ENCODE measurements at regions not wholly inside any gene's neighbourhood (a gene's known extent, or its start where the extent isn't known, plus 50 kb on each side); places are given as distances from the start of the nearest gene placed in this dataset.

GRCh38 chr3:146803745-146804144, 198.6 kb upstream of the PLSCR5 start:
- 30 to 59% methylated on average over 2 of the region's 2 CpGs for WGBS, 2 donors (ENCODE audit: low coverage in 1 of 2)
- no peaks in the 10 kb centered on the region for H3K36me3 ChIP-seq
- no peaks in the 10 kb centered on the region for H3K9me3 ChIP-seq
- H3K4me3 ChIP-seq, result no peak overlapping the region
- H3K4me1 ChIP-seq, result no peaks in the 10 kb centered on the region
- intact Hi-C loops (cut with DNase I; ENCODE audit: low total_unique reads) (no loop called here), in situ Hi-C loops (cut with MboI; ENCODE audit: low pct_ligation_motif_present in 1 of 4, low pct_unique_long_range_greater_than_20kb in 1 of 4, low sequenced_read_pairs in 3 of 4) (no loop called here)
- no peak overlapping the region for H3K27ac ChIP-seq
- no peak for TF ChIP-seq CTCF (IDR thresholded peaks at IDR 0.05)
- TF ChIP-seq POLR2AphosphoS5 (IDR thresholded peaks at IDR 0.05), result no peak
- no peak for TF ChIP-seq POLR2A (IDR thresholded peaks at IDR 0.05)
- TF ChIP-seq EP300 (IDR thresholded peaks at IDR 0.05; ENCODE audit: low read depth), result no peak
- DNase-seq, result no peak
- H3K27me3 ChIP-seq, result no peaks in the 10 kb centered on the region

GRCh38 chr3:146801492-146801891, 196.3 kb upstream of the PLSCR5 start:
- no peaks in the 10 kb centered on the region for H3K4me1 ChIP-seq
- no peak overlapping the region for H3K4me3 ChIP-seq
- no peak for TF ChIP-seq POLR2A (IDR thresholded peaks at IDR 0.05)
- TF ChIP-seq POLR2AphosphoS5 (IDR thresholded peaks at IDR 0.05), result no peak
- no peak for TF ChIP-seq EP300 (IDR thresholded peaks at IDR 0.05; ENCODE audit: low read depth)
- no peak for TF ChIP-seq CTCF (IDR thresholded peaks at IDR 0.05)
- no peaks in the 10 kb centered on the region for H3K27me3 ChIP-seq
- DNase-seq, result no peak
- no peaks in the 10 kb centered on the region for H3K9me3 ChIP-seq
- H3K27ac ChIP-seq, result no peak overlapping the region
- intact Hi-C loops (cut with DNase I; ENCODE audit: low total_unique reads) (no loop called here), in situ Hi-C loops (cut with MboI; ENCODE audit: low pct_ligation_motif_present in 1 of 4, low pct_unique_long_range_greater_than_20kb in 1 of 4, low sequenced_read_pairs in 3 of 4) (no loop called here)
- H3K36me3 ChIP-seq, result no peaks in the 10 kb centered on the region
- 6 to 35% methylated on average over 2 of the region's 2 CpGs for WGBS, 2 donors (ENCODE audit: low coverage in 1 of 2)

GRCh38 chr3:146800484-146800883, 195.3 kb upstream of the PLSCR5 start:
- WGBS, 2 donors (ENCODE audit: low coverage in 1 of 2), result 60 to 69% methylated on average over 2 of the region's 2 CpGs
- in situ Hi-C loops (cut with MboI; ENCODE audit: low pct_ligation_motif_present in 1 of 4, low pct_unique_long_range_greater_than_20kb in 1 of 4, low sequenced_read_pairs in 3 of 4), result no loop called here
- H3K4me3 ChIP-seq, result no peak overlapping the region
- no peaks in the 10 kb centered on the region for H3K27me3 ChIP-seq
- no peaks in the 10 kb centered on the region for H3K9me3 ChIP-seq
- H3K4me1 ChIP-seq, result no peaks in the 10 kb centered on the region
- TF ChIP-seq POLR2AphosphoS5 (IDR thresholded peaks at IDR 0.05), result no peak
- no peak for TF ChIP-seq POLR2A (IDR thresholded peaks at IDR 0.05)
- no peaks in the 10 kb centered on the region for H3K36me3 ChIP-seq
- no peak overlapping the region for H3K27ac ChIP-seq
- no peak for DNase-seq
- intact Hi-C loops (cut with DNase I; ENCODE audit: low total_unique reads), result no loop called here

- Histone ChIP-seq H3K9me3 (no peaks in the 10 kb centered on the region), H3K4me3 (no peak overlapping the region), H3K4me1 (no peaks in the 10 kb centered on the region), H3K27me3 (no peaks in the 10 kb centered on the region), H3K27ac (no peak overlapping the region), H3K36me3 (no peaks in the 10 kb centered on the region)
- no peak for DNase-seq
- WGBS, 2 donors (ENCODE audit: low coverage in 1 of 2), result 42 to 68% methylated on average over 2 of the region's 2 CpGs
- intact Hi-C loops (cut with DNase I; ENCODE audit: low total_unique reads) (no loop called here), in situ Hi-C loops (cut with MboI; ENCODE audit: low pct_ligation_motif_present in 1 of 4, low pct_unique_long_range_greater_than_20kb in 1 of 4, low sequenced_read_pairs in 3 of 4) (no loop called here)
- TF ChIP-seq POLR2AphosphoS5 (IDR thresholded peaks at IDR 0.05), result no peak
- no peak for TF ChIP-seq POLR2A (IDR thresholded peaks at IDR 0.05)
- no peak for TF ChIP-seq CTCF (IDR thresholded peaks at IDR 0.05)
- no peak for TF ChIP-seq EP300 (IDR thresholded peaks at IDR 0.05; ENCODE audit: low read depth)
Measured at GRCh38 chr3:146796078-146796477, 190.9 kb upstream of the PLSCR5 start.

- intact Hi-C loops (cut with DNase I; ENCODE audit: low total_unique reads), result no loop called here
Measured at GRCh38 chr3:146783446-146783845, 178.3 kb upstream of the PLSCR5 start.

More at GRCh38 chr3:146783446-146783845, 178.3 kb upstream of the PLSCR5 start:
- no peak overlapping the region for H3K4me3 ChIP-seq
- no peaks in the 10 kb centered on the region for H3K9me3 ChIP-seq
- no peak for DNase-seq
- in situ Hi-C loops (cut with MboI; ENCODE audit: low pct_ligation_motif_present in 1 of 4, low pct_unique_long_range_greater_than_20kb in 1 of 4, low sequenced_read_pairs in 3 of 4), result no loop called here
- no peaks in the 10 kb centered on the region for H3K36me3 ChIP-seq
- WGBS, 2 donors (ENCODE audit: low coverage in 1 of 2), result 67 to 70% methylated on average over 2 of the region's 2 CpGs
- H3K27ac ChIP-seq, result no peak overlapping the region
- no peaks in the 10 kb centered on the region for H3K27me3 ChIP-seq
- TF ChIP-seq POLR2A (IDR thresholded peaks at IDR 0.05) (no peak), CTCF (IDR thresholded peaks at IDR 0.05) (no peak), POLR2AphosphoS5 (IDR thresholded peaks at IDR 0.05) (no peak), EP300 (IDR thresholded peaks at IDR 0.05; ENCODE audit: low read depth) (no peak)
- H3K4me1 ChIP-seq, result no peaks in the 10 kb centered on the region
